Liver (tissue), 8 donors: ENCODE measurements at regions not wholly inside any gene's neighbourhood (a gene's known extent, or its start where the extent isn't known, plus 50 kb on each side); places are given as distances from the start of the nearest gene placed in this dataset.

Experiments
- DNase-seq: peaks from one replicate; pipeline ENCODE4 v3.0.0-alpha.2; 2017; ENCODE audit warnings: low spot score
- H3K27ac ChIP-seq, 2 donors: one replicate each; pipeline ENCODE4 v1.7.0; 2013; ENCODE audit warnings: inconsistent platforms in 2 of 2, low read length in 2 of 2, control low read depth in 1 of 2, low read depth in 1 of 2, mild to moderate bottlenecking in 1 of 2
- H3K27me3 ChIP-seq, 4 donors: one replicate each; pipeline versions ENCODE4 v1.6.1 to v1.7.0; 2013; ENCODE audit warnings: low read length in 3 of 4, inconsistent platforms in 1 of 4, mild to moderate bottlenecking in 1 of 4, moderate library complexity in 1 of 4; ENCODE audit not compliant: control insufficient read depth in 4 of 4, insufficient read depth in 4 of 4
- H3K36me3 ChIP-seq, 4 donors: one replicate each; pipeline versions ENCODE4 v1.6.1 to v1.7.0; 2013; ENCODE audit warnings: low read length in 3 of 4, mild to moderate bottlenecking in 3 of 4, low read depth in 1 of 4, moderate library complexity in 1 of 4; ENCODE audit not compliant: control insufficient read depth in 4 of 4, insufficient read depth in 3 of 4
- H3K4me1 ChIP-seq, 4 donors: one replicate each; pipeline versions ENCODE4 v1.6.1 to v1.7.0; 2013; ENCODE audit warnings: low read length in 3 of 4, mild to moderate bottlenecking in 3 of 4, moderate library complexity in 1 of 4; ENCODE audit not compliant: control insufficient read depth in 4 of 4, insufficient read depth in 4 of 4
- H3K4me3 ChIP-seq, 3 donors: one replicate each; pipeline versions ENCODE4 v1.6.1 to v1.7.0; 2013; ENCODE audit warnings: low read length in 3 of 3, control low read depth in 1 of 3, low read depth in 1 of 3, mild to moderate bottlenecking in 1 of 3
- H3K9ac ChIP-seq, 2 donors: one replicate each; pipeline ENCODE4 v1.7.0; 2013; ENCODE audit warnings: low read length in 2 of 2, mild to moderate bottlenecking in 2 of 2, moderate library complexity in 2 of 2, control low read depth in 1 of 2, low read depth in 1 of 2
- H3K9me3 ChIP-seq, 4 donors: one replicate each; pipeline versions ENCODE4 v1.6.1 to v1.7.0; 2013; ENCODE audit warnings: low read length in 3 of 4; ENCODE audit not compliant: control insufficient read depth in 4 of 4
- ATF3 ChIP-seq: IDR thresholded peaks from 2 replicates; pipeline ENCODE4 v1.6.1; 2016; ENCODE audit warnings: antibody characterized with exemption
- CTCF ChIP-seq: fragments of 150-350 bp; IDR thresholded peaks from 2 replicates; pipeline ENCODE4 v1.5.1; 2017; ENCODE audit warnings: improper control_type of control experiment, low read depth, low read length; ENCODE audit not compliant: missing input control
- EGR1 ChIP-seq, 2 donors: IDR thresholded peaks; 2 replicates each; pipeline ENCODE4 v1.6.1; 2016 to 2018; ENCODE audit warnings: antibody characterized with exemption in 2 of 2, low read depth in 2 of 2
- FOXA1 ChIP-seq: IDR thresholded peaks from 2 replicates; pipeline ENCODE4 v1.6.1; 2016; ENCODE audit warnings: antibody characterized with exemption
- FOXA2 ChIP-seq: IDR thresholded peaks from 2 replicates; pipeline ENCODE4 v1.6.1; 2016; ENCODE audit warnings: antibody characterized with exemption
- GABPA ChIP-seq, 2 donors: IDR thresholded peaks in 1 of 2; conservative IDR thresholded peaks in 1 of 2; 2 replicates each; pipeline ENCODE4 v1.6.1; 2016; ENCODE audit warnings: antibody characterized with exemption in 2 of 2, mild to moderate bottlenecking in 1 of 2, moderate library complexity in 1 of 2
- HNF4A ChIP-seq, 2 donors: conservative IDR thresholded peaks; 2 replicates each; pipeline ENCODE4 v1.6.1; 2016; ENCODE audit warnings: antibody characterized with exemption in 2 of 2, mild to moderate bottlenecking in 2 of 2
- HNF4G ChIP-seq: IDR thresholded peaks from 2 replicates; pipeline ENCODE4 v1.6.1; 2016; ENCODE audit warnings: antibody characterized with exemption
- JUND ChIP-seq, 2 donors: IDR thresholded peaks; 2 replicates each; pipeline ENCODE4 v1.6.1; 2016; ENCODE audit warnings: antibody characterized with exemption in 2 of 2
- NR2F2 ChIP-seq: IDR thresholded peaks from 2 replicates; pipeline ENCODE4 v1.6.1; 2016; ENCODE audit warnings: antibody characterized with exemption
- RAD21 ChIP-seq, 2 donors: IDR thresholded peaks; 2 replicates each; pipeline ENCODE4 v1.6.1; 2016; ENCODE audit warnings: antibody characterized with exemption in 2 of 2, mild to moderate bottlenecking in 2 of 2
- REST ChIP-seq: IDR thresholded peaks from 2 replicates; pipeline ENCODE4 v1.6.1; 2016; ENCODE audit warnings: antibody characterized with exemption, mild to moderate bottlenecking
- RXRA ChIP-seq, 2 donors: IDR thresholded peaks; 2 replicates each; pipeline ENCODE4 v1.6.1; 2017 to 2018; ENCODE audit warnings: antibody characterized with exemption in 2 of 2, mild to moderate bottlenecking in 1 of 2
- SP1 ChIP-seq: IDR thresholded peaks from 2 replicates; pipeline ENCODE4 v1.6.1; 2018; ENCODE audit warnings: antibody characterized with exemption, mild to moderate bottlenecking
- TAF1 ChIP-seq: conservative IDR thresholded peaks from 2 replicates; pipeline ENCODE4 v1.6.1; 2016; ENCODE audit warnings: antibody characterized with exemption, mild to moderate bottlenecking
- YY1 ChIP-seq: IDR thresholded peaks from 2 replicates; pipeline ENCODE4 v1.6.1; 2016; ENCODE audit warnings: antibody characterized with exemption, mild to moderate bottlenecking
- WGBS: extraction: QIAGEN DNeasy Blood & Tissue Kit; methylation state at CpG from one replicate; pipeline ENCODE4 v1.1.7; 2013; 5-methylcytosine and 5-hydroxymethylcytosine counted together
- donor health status: healthy.
- donor health status: healthy.
- donor health status: healthy.
- donor health status: healthy.
- donor health status: healthy.

- WGBS = 82% methylated on average over 11 of the region's 11 CpGs
- no peak overlapping the region for H3K4me3 ChIP-seq
- H3K36me3 ChIP-seq = no peaks in the 10 kb centered on the region
- no peaks in the 10 kb centered on the region for H3K9me3 ChIP-seq
- H3K4me1 ChIP-seq = no peaks in the 10 kb centered on the region
- H3K9ac ChIP-seq = no peak overlapping the region
- TF ChIP-seq GABPA (IDR thresholded peaks at IDR 0.05 in 1 of 2, conservative IDR thresholded peaks at IDR 0.05 in 1 of 2) (no peak), FOXA1 (no peak), CTCF (no peak), NR2F2 (no peak), FOXA2 (no peak), ATF3 (no peak), REST (no peak), YY1 (no peak), TAF1 (no peak), RXRA (IDR thresholded peaks at IDR 0.05) (no peak)
- no peak overlapping the region for H3K27ac ChIP-seq
- H3K27me3 ChIP-seq = no peaks in the 10 kb centered on the region
- DNase-seq = no peak
Observed at GRCh38 chr2:120803764-120804335, 68.2 kb downstream of the GLI2 start.

GRCh38 chr2:120804459-120804858 lies 68.8 kb downstream of the GLI2 start:
- Histone ChIP-seq H3K36me3 (no peaks in the 10 kb centered on the region), H3K27me3 (no peaks in the 10 kb centered on the region), H3K4me1 (no peaks in the 10 kb centered on the region), H3K4me3 (no peak overlapping the region), H3K9me3 (no peaks in the 10 kb centered on the region), H3K9ac (no peak overlapping the region), H3K27ac (no peak overlapping the region)
- 79% methylated on average over 6 of the region's 6 CpGs for WGBS
- no peak for DNase-seq
- TF ChIP-seq YY1 = no peak
- no peak for TF ChIP-seq RAD21 (IDR thresholded peaks at IDR 0.05)
- TF ChIP-seq TAF1 = no peak
- TF ChIP-seq HNF4G = no peak
- no peak for TF ChIP-seq SP1

GRCh38 chr2:120805011-120805410 lies 69.3 kb downstream of the GLI2 start:
- no peak overlapping the region for H3K4me3 ChIP-seq
- no peak overlapping the region for H3K9ac ChIP-seq
- H3K9me3 ChIP-seq = no peaks in the 10 kb centered on the region
- 89% methylated on average over 13 of the region's 13 CpGs for WGBS
- no peaks in the 10 kb centered on the region for H3K36me3 ChIP-seq
- H3K27ac ChIP-seq = no peak overlapping the region
- no peak for TF ChIP-seq TAF1
- TF ChIP-seq SP1 = no peak
- TF ChIP-seq RXRA (IDR thresholded peaks at IDR 0.05) = no peak
- no peak for TF ChIP-seq REST
- TF ChIP-seq EGR1 (IDR thresholded peaks at IDR 0.05; ENCODE audit: low read depth in 2 of 2) = no peak
- no peak for TF ChIP-seq HNF4A (conservative IDR thresholded peaks at IDR 0.05)
- TF ChIP-seq HNF4G = no peak
- no peak for TF ChIP-seq GABPA (IDR thresholded peaks at IDR 0.05 in 1 of 2, conservative IDR thresholded peaks at IDR 0.05 in 1 of 2)
- no peak for TF ChIP-seq YY1
- TF ChIP-seq JUND (IDR thresholded peaks at IDR 0.05) = no peak
- no peak for TF ChIP-seq FOXA2
- H3K27me3 ChIP-seq = no peaks in the 10 kb centered on the region
- H3K4me1 ChIP-seq = no peaks in the 10 kb centered on the region
- DNase-seq = no peak
